ENCODE measurements at regions not wholly inside any gene's neighbourhood (a gene's known extent, or its start where the extent isn't known, plus 50 kb on each side); places are given as distances from the start of the nearest gene placed in this dataset.

- H3K27me3 Mint-ChIP-seq (ENCODE audit: unreplicated experiment): no peaks in the 10 kb centered on the region
- H3K27ac Mint-ChIP-seq (ENCODE audit: unreplicated experiment): no peak overlapping the region
- H3K4me1 Mint-ChIP-seq (ENCODE audit: unreplicated experiment): no peaks in the 10 kb centered on the region
- no peaks in the 10 kb centered on the region for H3K9me3 Mint-ChIP-seq (ENCODE audit: unreplicated experiment)
- H3K4me3 Mint-ChIP-seq (ENCODE audit: unreplicated experiment): no peak overlapping the region
- no peaks in the 10 kb centered on the region for H3K36me3 Mint-ChIP-seq (ENCODE audit: low read depth, unreplicated experiment)
- no peak for DNase-seq (ENCODE audit: low spot score)
- no peak for TF ChIP-seq CTCF (IDR thresholded peaks at IDR 0.05; ENCODE audit: unreplicated experiment)
Observed at GRCh38 chr3:81152156-81152555, 609.3 kb downstream of the GBE1 start.

DNA sequence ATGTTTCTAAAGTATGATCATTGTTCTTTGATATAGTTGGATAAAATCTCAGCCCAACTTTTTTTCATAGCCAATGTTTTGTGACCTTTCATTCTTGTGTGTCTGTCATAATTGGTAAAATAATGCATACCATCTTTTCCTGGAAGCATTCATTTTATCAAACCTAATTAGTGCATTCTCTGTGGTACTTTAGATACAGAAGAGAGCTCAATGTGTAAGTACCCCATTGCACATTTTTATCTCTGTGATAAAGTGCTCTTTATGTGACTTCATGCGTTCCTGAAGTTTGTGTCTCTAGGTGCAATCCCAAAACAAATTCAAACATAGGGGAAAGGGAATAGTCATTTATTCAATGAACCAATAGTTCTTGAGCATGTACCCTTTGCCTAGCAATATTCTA, 628.5 kb downstream of the GBE1 start:
- H3K27ac Mint-ChIP-seq (ENCODE audit: unreplicated experiment): no peak overlapping the region
- H3K27me3 Mint-ChIP-seq (ENCODE audit: unreplicated experiment): no peaks in the 10 kb centered on the region
- no peaks in the 10 kb centered on the region for H3K36me3 Mint-ChIP-seq (ENCODE audit: low read depth, unreplicated experiment)
- no peaks in the 10 kb centered on the region for H3K9me3 Mint-ChIP-seq (ENCODE audit: unreplicated experiment)
- H3K4me1 Mint-ChIP-seq (ENCODE audit: unreplicated experiment): no peaks in the 10 kb centered on the region
- no peak for TF ChIP-seq CTCF (IDR thresholded peaks at IDR 0.05; ENCODE audit: unreplicated experiment)
- DNase-seq (ENCODE audit: low spot score): no peak
- no peak overlapping the region for H3K4me3 Mint-ChIP-seq (ENCODE audit: unreplicated experiment)

GRCh38 chr3:81105789-81106488, 655.5 kb downstream of the GBE1 start:
- TF ChIP-seq CTCF (IDR thresholded peaks at IDR 0.05; ENCODE audit: unreplicated experiment): no peak
- Mint-ChIP-seq H3K27ac (ENCODE audit: unreplicated experiment) (no peak overlapping the region), H3K36me3 (ENCODE audit: low read depth, unreplicated experiment) (no peaks in the 10 kb centered on the region), H3K9me3 (ENCODE audit: unreplicated experiment) (no peaks in the 10 kb centered on the region), H3K27me3 (ENCODE audit: unreplicated experiment) (peaks cover 5% of the 10 kb centered on the region), H3K4me1 (ENCODE audit: unreplicated experiment) (peaks cover 12% of the 10 kb centered on the region), H3K4me3 (ENCODE audit: unreplicated experiment) (no peak overlapping the region)
- no peak for DNase-seq (ENCODE audit: low spot score)

DNA sequence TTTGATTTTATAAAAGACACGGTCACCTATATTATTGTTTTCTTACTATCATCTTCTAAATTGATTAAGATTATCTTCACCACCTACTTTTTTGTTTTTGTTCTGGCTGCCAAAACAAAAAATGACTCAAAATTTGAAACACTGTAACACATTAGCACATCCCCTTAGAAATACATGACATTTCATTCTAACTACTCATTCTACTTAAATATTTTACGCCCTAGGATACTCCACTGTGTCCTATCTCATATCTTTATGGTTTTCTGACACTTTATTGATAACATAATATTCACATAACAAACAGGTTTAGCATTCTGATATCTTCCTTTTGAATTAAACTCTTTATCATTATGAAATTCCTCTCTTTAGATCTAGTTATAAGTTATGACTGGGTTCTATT, 656.2 kb downstream of the GBE1 start:
- peaks cover 5% of the 10 kb centered on the region for H3K27me3 Mint-ChIP-seq (ENCODE audit: unreplicated experiment)
- TF ChIP-seq CTCF (IDR thresholded peaks at IDR 0.05; ENCODE audit: unreplicated experiment): no peak
- no peak overlapping the region for H3K27ac Mint-ChIP-seq (ENCODE audit: unreplicated experiment)
- H3K9me3 Mint-ChIP-seq (ENCODE audit: unreplicated experiment): no peaks in the 10 kb centered on the region
- peaks cover 12% of the 10 kb centered on the region for H3K4me1 Mint-ChIP-seq (ENCODE audit: unreplicated experiment)
- H3K36me3 Mint-ChIP-seq (ENCODE audit: low read depth, unreplicated experiment): no peaks in the 10 kb centered on the region
- no peak overlapping the region for H3K4me3 Mint-ChIP-seq (ENCODE audit: unreplicated experiment)
- DNase-seq (ENCODE audit: low spot score): no peak

- TF ChIP-seq CTCF (IDR thresholded peaks at IDR 0.05; ENCODE audit: unreplicated experiment): no peak
- no peaks in the 10 kb centered on the region for H3K4me1 Mint-ChIP-seq (ENCODE audit: unreplicated experiment)
- H3K9me3 Mint-ChIP-seq (ENCODE audit: unreplicated experiment): no peaks in the 10 kb centered on the region
- no peak overlapping the region for H3K27ac Mint-ChIP-seq (ENCODE audit: unreplicated experiment)
- H3K36me3 Mint-ChIP-seq (ENCODE audit: low read depth, unreplicated experiment): no peaks in the 10 kb centered on the region
- H3K4me3 Mint-ChIP-seq (ENCODE audit: unreplicated experiment): no peak overlapping the region
- peaks cover 4% of the 10 kb centered on the region for H3K27me3 Mint-ChIP-seq (ENCODE audit: unreplicated experiment)
- no peak for DNase-seq (ENCODE audit: low spot score)
Observed at GRCh38 chr3:81097889-81098288, 663.6 kb downstream of the GBE1 start.

Measured in endothelial cell (in vitro differentiated cells).